Right forelimb (tissue), 1 donor: ENCODE measurements at regions not wholly inside any gene's neighbourhood (a gene's known extent, or its start where the extent isn't known, plus 50 kb on each side); places are given as distances from the start of the nearest gene placed in this dataset.
A peak's percentile ranks its signal among the peaks of the same experiment; 100 is the strongest.

Experiments
- DNase-seq: peaks from one replicate; pipeline ENCODE4 v3.0.0-alpha.2; 2018

GRCh38 chr7:33701927-33702326 lies 203.4 kb upstream of the BMPER start:
- no peak for DNase-seq

GRCh38 chr7:33702514-33703054 lies 202.8 kb upstream of the BMPER start:
- DNase-seq, result no peak

DNA sequence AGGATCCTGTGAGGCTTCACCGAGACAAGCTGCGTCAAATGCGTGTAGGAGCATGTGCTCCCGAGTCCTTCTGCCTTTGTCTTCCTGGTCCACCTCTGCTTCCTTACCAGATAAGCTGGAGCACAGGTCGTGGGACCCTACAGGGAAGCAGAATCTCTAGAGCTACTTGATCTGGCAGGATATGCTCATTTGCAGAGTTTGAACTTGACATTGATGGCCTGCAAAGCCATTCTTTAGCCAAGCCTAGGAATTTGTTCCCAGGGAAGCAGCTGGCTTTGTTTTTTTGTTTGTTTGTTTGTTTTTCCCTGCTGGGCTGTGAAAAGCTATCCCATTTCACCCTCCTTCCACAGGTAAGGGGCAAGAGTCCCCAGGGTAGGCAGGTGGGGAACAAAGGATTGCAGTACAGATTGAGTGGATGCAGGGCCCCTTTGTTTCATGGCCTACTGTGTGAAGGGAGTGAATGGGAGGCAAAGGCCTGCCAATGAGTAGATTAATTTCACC lies 200.0 kb upstream of the BMPER start:
- no peak for DNase-seq

GRCh38 chr7:33706186-33706585 lies 199.2 kb upstream of the BMPER start:
- no peak for DNase-seq

DNA sequence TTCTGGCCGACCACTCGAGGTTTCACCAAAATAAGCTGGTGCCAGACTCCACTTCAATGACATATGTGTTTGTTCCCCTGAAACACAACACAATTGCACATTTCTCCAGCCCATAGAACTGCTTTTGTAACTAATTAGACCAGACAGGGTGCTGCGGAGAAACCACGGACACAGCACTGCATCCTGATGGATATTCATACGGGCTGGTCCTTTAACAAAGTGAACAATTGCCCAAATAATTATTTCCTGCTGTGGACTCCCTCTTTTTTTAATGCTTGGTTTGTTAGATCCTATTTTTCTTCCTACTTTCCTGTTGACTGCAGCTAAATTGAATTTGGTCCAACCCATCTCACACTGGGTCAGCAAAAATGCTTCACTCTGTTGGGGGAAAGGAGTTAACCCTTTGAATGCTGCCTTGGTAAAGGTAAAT lies 198.6 kb upstream of the BMPER start:
- no peak for DNase-seq

DNA sequence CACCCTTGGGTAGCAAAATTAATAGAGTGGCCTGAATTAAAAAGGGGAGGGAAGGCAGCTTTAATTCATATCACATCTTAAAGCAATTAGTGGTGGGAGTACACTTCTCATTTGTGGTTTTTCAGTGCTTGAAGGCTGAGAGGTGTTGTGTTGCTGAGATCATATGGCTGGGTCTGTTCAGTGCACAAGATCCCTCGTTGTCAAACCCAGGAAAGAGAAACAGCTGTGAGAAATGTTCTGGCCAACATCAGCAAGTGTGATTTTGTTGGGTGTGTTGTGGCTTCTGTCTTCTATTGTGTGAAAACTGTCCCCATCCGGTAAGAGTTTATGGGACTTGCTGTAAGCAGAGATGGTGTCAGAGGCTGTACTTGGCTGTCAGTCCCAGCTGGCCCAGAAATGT lies 197.9 kb upstream of the BMPER start:
- DNase-seq, result no peak

DNA sequence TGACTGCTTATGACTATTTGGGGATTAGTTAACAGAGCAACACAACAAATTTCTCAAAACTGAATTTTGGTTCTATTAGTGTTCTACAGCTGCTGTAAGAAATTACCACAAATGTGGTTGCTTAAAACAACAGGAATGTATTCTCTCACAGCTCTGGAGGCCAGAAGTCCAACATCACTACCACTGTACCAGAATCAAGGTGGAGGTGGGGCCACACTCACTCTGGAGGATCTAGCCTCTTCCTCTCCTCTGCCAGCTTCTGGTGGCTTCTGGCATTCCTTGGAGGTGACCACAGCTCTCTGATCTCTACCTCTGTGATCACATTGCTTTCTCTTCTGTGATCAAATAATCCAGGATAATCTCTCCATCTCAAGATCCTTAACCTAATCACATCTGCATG lies 194.7 kb upstream of the BMPER start:
- DNase-seq, result no peak

GRCh38 chr7:33711231-33712019 lies 193.9 kb upstream of the BMPER start:
- no peak for DNase-seq

- no peak for DNase-seq
Observed at GRCh38 chr7:33712020-33712414, 193.3 kb upstream of the BMPER start.

DNA sequence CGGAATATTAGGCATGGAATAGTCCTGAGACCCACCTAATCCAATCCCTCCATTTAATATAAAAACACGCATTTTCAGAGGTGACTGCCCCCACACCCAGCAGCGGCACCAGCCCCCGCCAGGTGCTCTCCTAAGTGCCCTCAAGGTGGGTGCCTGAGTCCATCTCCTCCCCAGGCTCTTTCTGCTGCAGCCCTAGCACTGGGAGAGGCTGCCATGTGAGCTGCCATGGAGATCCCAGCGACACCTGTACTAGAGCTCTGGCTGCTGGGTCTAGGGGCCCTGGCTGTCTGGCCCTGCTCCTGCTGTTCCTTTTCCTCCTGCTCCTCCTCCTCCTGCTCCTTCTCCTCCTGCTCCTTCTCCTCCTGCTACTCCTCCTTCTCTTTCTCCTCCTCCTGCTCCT lies 191.1 kb upstream of the BMPER start:
- no peak for DNase-seq

DNA sequence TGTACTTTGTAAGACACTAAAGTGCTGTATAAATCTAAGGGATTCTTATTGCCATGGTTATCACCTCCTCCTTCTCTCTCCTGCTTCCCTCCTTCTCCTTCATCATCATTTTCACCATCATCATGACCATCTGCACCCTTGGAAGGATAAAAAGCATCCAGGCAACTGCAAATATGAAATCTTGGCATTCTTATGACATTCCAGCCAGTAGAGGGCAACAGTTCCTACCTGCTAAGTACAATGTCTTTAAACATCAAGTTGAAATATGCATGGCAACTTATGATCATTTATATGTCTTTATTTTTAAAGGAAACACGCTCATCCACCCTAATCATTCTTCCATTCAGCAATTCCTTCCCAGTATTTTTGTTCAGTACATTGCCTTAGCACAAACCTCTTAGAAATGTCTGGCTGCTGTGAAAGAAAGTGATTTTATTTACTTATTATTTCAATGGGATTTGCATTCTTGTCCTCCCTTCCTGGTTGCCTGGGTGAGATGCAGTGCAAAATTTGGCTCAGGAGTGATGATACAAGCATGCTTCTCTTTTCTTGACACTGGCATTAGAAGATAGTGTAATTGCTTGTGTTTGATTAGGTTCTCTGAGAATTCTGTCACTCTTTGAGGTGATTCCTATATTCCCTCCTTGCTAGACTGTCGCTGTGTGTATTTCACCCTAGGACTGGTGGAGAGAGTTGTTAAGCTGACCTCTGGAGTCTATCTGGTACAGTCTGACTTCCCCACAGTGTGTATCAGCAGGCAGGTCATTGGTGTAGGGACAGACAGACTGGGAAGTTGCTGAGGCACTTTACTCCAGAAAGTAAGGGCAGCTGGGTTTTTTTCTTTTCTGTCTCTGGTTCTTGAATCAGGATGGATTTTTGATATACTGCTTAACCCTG lies 188.5 kb upstream of the BMPER start:
- DNase-seq, result no peak

DNA sequence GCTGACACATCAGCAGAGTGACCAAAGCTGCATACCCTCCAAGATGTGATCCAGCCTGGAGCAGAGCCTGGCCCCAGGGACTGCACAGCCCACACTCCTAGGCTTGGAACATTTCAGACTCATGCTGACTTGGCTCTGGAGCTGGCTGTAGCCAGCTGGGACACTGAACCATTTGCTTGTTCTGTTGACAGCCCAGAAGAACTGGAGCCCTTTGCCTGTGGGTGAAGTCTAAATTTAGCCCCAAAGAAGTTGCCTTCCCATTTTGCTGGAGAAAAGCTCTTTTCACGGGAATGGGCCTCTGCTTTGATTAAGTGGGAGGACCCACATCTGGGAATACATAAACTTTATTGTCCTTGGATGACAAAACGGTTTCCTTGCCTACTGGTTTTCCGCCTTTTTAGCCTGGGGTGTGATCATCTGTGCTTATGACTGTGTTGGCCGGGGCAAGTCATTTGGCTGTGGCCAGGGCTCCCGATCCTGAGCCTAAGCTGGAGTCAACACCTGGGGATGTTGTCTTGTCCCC lies 186.2 kb upstream of the BMPER start:
- no peak for DNase-seq

DNA sequence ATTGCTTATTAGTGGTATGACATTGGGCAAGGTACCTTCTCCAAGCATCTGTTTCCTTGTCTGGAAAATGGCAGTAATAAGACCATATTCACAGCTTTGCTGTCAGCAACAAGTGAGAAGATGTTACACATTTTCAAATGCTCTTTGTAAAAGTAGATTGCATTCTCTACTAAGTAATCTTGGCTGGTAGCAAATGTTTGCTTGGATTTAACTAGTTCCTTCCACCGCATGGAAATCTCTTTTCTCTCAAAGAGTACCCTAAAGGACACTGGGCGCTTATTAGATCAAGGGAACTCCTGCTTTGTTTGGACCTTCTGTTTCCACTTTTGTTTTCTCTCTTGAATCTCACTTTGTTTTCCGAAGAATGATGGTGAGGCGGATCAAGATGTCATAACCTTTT lies 185.2 kb upstream of the BMPER start:
- DNase-seq, result no peak

DNA sequence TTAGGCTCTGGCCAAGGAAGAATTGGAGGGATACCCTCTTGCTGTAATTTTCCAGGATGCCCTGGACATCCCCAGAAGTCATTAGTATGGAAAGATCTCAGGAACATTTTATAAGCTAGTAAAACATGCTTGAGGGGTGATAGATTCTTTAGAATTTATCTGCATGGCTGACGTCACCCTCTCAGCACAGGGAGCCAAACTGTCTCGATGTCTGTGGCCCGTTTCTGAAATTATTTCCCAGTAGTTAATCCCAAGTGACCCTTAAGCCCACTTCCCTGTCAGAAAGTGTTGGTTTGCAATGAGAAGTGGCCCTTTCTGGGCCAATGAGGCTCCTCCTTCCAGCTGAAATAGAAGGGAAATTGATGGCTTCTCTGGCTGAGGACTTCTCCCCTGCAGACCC lies 184.5 kb upstream of the BMPER start:
- DNase-seq, result no peak

GRCh38 chr7:33721895-33722294 lies 183.4 kb upstream of the BMPER start:
- no peak for DNase-seq

- peak; percentile 76 for DNase-seq
Observed at GRCh38 chr7:33722383-33723101, 182.8 kb upstream of the BMPER start.

- DNase-seq, result no peak
Observed at GRCh38 chr7:33724201-33724600, 181.1 kb upstream of the BMPER start.

DNA sequence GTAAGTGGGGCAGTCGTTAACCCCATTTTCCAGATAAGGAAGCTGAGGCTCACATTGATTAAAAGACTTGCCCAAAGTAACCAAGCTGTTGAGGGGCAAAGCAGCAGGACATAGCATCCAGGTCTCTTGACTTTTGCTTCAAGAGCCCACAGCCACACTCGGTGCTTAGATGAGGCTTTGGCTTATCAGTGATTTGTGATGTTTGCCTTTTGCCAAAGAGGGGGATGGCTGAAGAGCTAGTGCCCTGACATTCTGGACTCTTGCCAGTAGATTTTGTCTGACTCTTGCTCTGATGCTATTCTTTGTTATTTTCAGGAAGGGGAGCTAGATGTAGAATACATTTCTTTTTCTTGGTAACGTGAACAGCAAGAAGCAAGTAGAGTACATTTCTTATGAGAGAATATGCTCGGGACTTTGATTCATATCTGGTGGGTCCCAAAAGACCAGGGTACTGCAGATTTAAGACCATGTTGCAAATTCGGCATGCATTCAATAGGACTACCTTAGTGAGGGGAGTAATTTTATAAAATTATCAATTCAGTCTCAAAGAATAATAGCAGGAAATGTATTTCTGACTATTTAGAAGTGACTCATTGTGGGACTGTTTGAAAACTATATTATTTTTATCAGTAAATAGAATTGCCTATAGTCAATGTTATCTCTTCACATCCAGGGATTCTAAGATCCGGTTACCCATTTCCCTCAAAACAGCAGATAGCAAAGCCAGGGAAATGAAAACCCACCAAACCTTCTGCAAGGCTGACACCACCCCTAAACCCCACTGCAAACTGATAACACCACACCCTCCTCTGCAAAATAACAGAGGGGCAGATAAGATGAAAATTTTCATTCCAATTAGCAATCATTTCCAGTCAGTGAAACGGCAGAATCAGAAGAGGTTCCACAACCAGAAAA lies 180.0 kb upstream of the BMPER start:
- no peak for DNase-seq

- no peak for DNase-seq
Observed at GRCh38 chr7:33726582-33726981, 178.8 kb upstream of the BMPER start.

DNA sequence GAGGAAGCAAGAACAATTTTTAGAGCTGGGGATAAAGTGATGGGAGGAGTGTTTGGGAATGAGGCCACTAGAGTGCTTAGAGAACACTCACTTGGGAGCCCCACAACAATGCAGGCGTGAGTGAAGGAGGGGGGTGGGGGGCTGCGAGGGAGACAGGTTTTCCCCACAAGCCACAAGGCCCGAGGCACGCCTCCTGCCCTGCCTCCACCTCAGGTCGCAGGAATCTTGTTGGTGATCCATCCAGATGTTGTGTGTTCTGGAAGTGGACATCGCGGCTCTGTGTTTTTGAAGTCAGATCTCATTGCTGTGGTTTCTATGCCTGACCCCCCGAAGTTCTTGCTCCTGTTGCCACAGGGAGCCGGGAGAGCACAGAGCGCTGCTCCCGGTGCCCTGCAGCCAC lies 178.0 kb upstream of the BMPER start:
- no peak for DNase-seq

GRCh38 chr7:33728873-33729551 lies 176.3 kb upstream of the BMPER start:
- DNase-seq, result no peak
